ENCODE measurements at regions not wholly inside any gene's neighbourhood (a gene's known extent, or its start where the extent isn't known, plus 50 kb on each side); places are given as distances from the start of the nearest gene placed in this dataset.

GRCh38 chr4:127049526-127049925 lies 583.2 kb upstream of the INTU start:
- no peak for DNase-seq

- no peak for DNase-seq
These were observed 580.0 kb upstream of the INTU start for GRCh38 chr4:127052742-127053141.

GRCh38 chr4:127055357-127055756 lies 577.4 kb upstream of the INTU start:
- DNase-seq: no peak

GRCh38 chr4:127069675-127070074 lies 563.1 kb upstream of the INTU start:
- DNase-seq: no peak

- no peak for DNase-seq
These were observed 561.3 kb upstream of the INTU start for GRCh38 chr4:127071443-127071842.

GRCh38 chr4:127080141-127080540 lies 552.6 kb upstream of the INTU start:
- DNase-seq: no peak

GRCh38 chr4:127081041-127081440 lies 551.7 kb upstream of the INTU start:
- no peak for DNase-seq

- no peak for DNase-seq
These were observed 549.8 kb upstream of the INTU start for GRCh38 chr4:127082986-127083385.

- DNase-seq: no peak
These were observed 548.1 kb upstream of the INTU start for GRCh38 chr4:127084666-127085065.

- no peak for DNase-seq
These were observed 535.7 kb upstream of the INTU start for GRCh38 chr4:127097061-127097460.

- no peak for DNase-seq
These were observed 530.4 kb upstream of the INTU start for GRCh38 chr4:127102361-127102760.

GRCh38 chr4:127103681-127104115 lies 529.1 kb upstream of the INTU start:
- DNase-seq: no peak

GRCh38 chr4:127113844-127114362 lies 518.9 kb upstream of the INTU start:
- no peak for DNase-seq

- DNase-seq: no peak
These were observed 514.1 kb upstream of the INTU start for GRCh38 chr4:127118681-127119080.

GRCh38 chr4:127120441-127121090 lies 512.2 kb upstream of the INTU start:
- no peak for DNase-seq

GRCh38 chr4:127124919-127125318 lies 507.8 kb upstream of the INTU start:
- no peak for DNase-seq

- no peak for DNase-seq
These were observed 506.0 kb upstream of the INTU start for GRCh38 chr4:127126718-127127117.

GRCh38 chr4:127131527-127131926 lies 501.2 kb upstream of the INTU start:
- no peak for DNase-seq

- DNase-seq: no peak
These were observed 498.3 kb upstream of the INTU start for GRCh38 chr4:127134490-127134889.

- no peak for DNase-seq
These were observed 494.2 kb upstream of the INTU start for GRCh38 chr4:127138586-127138985.

GRCh38 chr4:127139788-127140286 lies 492.9 kb upstream of the INTU start:
- no peak for DNase-seq

GRCh38 chr4:127140306-127140705 lies 492.5 kb upstream of the INTU start:
- no peak for DNase-seq

GRCh38 chr4:127141856-127142255 lies 490.9 kb upstream of the INTU start:
- DNase-seq: no peak

- no peak for DNase-seq
These were observed 489.1 kb upstream of the INTU start for GRCh38 chr4:127143460-127144195.

All from stimulated activated CD4-positive, alpha-beta T cell treated with anti-CD3 and anti-CD28 coated beads, Interleukin-2, amount 100 ng/mL, for 48 hours (primary cell).